NCI-H748 (cell line): ENCODE measurements at regions not wholly inside any gene's neighbourhood (a gene's known extent, or its start where the extent isn't known, plus 50 kb on each side); places are given as distances from the start of the nearest gene placed in this dataset.

Experiments
- DNase-seq: peaks from one replicate; lab custom pipeline; 2025; ENCODE audit not compliant: unreplicated experiment; lab: John Stamatoyannopoulos, UW

DNA sequence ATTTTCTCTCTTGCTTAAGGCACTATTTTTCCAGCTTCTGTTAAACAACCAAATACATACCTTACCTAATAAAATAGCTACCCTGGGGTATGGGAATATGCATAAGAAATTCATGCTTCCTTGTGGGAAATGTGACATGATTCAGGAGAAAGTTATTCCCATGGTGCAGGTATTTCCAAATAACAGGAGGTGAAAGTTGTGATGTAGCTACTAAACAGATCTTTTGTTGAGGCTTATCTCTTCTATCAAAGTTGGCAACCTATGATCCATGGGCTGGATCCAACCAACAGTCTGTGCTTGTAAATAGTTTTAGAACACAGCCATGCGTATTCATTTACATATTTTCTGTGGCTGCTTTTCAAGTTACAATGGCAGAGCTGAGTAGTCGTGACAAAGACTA is 177.8 kb upstream of the NBEA start:
- DNase-seq: no peak

DNA sequence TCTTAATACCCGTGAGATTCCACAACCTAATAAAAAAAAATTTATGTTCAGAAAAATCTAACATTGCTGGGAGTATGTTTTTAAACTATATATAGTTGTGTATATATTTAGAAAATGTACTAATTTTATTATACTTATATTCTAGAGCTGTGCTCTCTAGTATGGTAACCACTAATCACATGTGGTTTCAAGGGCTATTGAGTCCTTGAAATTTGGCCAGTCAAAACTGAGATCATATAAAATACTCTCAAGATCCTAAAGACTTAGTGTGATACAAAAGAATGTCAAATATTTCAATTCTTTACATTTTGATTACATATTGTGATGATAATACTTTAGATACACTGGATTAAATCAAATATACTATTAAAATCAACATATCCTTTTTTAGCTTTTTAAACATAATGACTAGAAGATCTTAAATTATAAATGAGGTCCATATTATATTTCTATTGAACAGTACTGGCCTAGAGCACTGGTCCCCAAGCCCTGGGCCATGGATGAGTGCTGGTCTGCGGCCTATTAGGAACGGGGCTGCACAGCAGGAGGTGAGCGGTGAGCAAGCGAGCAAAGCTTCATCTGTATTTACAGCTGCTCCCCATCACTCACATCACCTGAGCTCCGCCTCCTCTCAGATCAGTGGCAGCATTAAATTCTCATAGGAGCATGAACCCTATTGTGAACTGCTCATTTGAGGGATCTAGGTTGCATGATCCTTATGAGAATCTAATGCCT is 176.5 kb upstream of the NBEA start:
- DNase-seq: no peak

DNA sequence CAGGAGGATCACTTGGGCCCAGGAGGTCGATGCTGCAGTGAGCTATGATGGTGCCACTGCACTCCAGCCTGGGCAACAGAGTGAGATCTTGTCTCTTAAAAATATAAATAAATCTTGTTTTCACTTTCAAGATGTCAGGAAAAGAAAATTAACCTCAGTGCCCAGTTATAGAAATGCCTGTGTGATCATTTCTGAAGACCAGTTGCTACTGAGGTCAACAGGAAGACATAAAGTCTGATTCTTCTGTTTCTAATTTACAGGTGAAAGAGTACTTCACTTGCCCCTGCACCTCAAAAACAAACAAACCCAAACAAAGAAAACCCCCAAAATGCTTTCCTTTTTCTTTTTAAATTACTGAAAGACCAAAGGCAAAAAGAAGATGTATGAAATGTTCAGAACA is 174.3 kb upstream of the NBEA start:
- DNase-seq: no peak

DNA sequence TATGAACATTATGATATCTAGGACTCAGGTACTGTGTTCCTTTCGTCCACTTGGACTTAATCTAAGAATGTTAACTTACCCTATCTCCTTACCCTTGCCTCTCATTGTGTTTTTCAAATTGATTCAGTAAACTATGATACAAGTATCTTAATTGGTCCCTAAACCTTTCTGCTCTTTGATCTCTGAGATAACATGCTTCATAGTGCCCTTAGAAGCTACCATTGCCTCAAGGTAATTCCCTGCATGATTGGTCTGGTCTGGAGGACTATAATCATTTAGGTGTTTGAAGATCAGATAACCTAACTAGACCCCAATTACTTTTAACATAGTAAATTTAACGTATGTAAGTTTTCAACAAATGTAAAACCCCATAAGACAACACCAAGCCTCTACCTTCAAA is 169.9 kb upstream of the NBEA start:
- no peak for DNase-seq

DNA sequence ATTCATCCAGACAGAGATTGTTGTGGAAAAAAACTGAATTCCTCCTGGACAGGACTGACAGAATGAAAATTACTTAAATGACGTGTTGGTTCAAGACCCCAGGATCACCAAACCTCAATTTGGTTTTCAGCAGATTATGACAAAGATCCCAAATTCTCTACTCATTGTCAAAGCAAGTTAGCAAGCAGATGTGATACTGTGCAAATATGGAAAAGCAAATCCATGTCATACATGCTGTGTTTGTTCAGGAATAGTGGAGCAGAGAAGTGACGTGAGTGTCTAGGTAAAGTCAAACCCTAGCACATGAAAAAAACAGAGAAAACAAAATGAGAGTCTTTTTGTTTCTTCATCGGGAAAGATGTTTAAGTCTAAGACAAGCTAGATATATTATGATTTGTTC is 169.2 kb upstream of the NBEA start:
- peak; percentile 62 for DNase-seq

DNA sequence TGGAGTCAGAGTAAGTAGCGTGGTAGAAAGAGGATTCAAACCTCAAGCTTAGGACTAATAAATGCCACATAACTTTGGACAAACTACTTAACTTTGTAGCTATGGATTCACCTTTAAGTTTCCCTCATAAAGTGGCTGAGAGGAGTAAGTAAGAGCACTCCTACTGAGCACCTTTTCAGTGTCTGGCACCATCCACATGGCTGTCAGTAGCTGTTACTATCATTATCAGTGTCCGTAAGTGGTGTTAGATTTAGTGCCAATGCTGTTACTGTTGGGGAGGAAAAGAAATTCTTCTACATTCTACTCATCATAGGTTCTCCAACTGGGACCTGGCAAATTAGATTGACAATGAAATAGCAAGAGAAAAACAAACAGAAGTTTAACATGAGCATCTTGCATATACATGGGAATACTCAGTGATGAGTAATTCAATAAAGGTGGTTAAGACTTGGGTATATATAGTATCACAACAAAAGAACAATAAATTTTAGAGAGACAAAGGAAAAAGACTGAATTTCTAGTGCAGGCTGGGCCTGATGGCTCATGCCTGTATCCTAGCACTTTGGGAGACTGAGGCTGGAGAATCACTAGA is 165.6 kb upstream of the NBEA start:
- no peak for DNase-seq

DNA sequence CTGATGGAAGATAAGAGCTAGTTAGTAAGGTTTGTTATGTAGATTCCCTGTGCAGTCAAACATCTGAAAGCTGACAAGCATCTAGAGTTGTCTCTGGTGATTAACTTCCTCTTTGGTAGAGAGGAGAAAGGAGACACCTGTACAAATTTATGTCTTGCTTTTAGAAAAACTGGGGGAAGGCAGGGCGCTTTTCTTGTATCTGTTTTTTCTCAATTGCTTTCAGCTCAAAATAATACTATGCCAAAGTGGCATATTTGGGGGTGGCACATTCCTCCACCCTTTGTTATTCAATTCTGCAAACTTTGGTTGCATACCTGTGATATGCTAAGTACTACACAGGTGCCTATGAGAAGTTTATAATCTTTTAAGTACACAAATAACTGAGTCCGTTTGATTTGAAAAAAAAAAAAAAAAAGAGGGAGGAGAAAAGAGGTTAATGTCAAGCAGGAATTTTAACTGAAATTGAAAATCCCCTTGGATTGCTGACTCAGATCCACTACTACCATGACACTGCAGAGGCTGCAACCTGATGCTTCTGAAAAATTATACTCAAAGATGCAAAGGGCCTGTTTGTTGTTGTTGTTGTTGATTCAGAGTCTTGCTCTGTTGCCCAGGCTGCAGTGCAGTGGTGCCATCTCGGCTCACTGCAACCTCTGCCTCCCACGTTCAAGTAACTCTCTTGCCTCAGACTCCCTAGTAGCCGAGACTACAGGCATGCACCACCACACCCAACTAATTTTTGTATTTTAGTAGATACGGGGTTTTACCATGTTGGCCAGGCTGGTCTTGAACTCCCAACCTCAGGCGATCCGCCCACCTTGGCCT is 164.8 kb upstream of the NBEA start:
- DNase-seq: no peak

DNA sequence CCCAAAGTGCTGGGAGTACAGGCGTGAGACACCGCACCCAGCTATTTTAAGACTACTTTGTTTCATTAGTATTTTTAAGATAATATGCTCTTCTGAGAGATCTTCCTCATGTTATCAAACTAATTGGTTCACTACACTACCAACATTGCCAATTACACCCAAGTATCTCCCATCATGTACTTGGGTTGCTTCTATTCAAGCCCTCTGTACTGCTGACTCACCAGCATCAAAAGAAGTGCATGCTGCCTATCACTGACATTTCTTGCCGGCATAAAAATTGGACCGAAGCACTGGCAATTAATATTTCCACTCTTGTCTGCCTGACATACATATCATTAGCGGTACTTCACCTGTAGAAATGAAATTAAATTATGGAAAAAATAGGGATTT is 164.2 kb upstream of the NBEA start:
- DNase-seq: no peak

DNA sequence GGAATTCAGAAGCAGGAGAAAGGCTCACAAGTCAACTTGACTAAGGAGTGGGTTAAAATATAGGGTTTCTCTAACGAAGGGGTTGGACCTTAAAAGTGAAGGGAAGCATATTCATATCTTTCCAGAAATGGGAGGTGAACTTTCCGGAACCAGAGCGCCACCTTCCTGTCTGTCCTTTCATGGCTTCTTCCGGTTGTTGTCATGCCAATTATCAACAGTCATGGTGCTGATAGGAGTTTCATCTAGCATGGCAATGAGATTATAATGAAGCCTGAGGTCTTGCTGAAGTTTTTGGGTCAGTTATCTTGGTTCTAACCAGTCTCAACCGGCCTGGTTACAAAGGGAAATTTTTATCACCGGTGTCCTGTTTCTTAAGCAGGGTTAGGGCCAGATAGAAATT is 162.9 kb upstream of the NBEA start:
- peak; percentile 33 for DNase-seq

DNA sequence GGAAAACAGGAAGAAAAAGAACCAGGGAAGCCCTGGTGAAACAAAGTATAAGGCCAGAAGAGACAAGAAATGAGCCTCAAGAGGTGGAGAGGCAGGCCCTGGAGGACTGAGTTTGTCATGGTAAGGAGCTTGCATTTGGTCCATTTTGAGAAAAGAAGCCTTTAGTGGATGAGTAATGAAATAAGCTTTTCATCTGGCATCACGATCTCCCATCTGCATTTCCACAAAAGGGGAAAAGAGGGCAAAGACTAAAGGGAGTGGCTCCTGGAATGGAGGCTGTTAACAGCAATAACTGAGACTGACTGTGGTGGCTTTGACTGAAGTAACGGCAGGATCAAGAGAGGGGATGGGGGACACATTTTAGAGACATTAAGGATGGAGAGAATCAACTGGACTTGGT is 148.8 kb upstream of the NBEA start:
- no peak for DNase-seq

DNA sequence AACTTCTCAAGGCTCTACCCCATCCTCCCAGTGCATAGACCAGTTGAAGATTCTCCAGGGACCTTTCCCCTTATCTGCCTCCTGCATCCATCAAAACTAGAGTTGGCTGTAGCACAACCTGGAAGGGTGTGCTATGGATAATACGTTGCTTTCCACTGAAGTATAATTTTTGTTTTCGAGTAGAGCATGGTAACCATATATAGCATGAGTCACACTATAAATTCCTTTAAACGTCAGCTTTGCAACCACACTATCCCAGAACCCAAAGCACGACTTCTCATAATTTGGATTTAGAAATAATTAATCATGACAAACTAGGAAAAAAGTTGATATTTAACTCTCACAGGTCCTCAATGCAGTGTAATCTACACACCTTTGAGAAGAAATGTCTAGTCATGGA is 138.3 kb upstream of the NBEA start:
- no peak for DNase-seq

DNA sequence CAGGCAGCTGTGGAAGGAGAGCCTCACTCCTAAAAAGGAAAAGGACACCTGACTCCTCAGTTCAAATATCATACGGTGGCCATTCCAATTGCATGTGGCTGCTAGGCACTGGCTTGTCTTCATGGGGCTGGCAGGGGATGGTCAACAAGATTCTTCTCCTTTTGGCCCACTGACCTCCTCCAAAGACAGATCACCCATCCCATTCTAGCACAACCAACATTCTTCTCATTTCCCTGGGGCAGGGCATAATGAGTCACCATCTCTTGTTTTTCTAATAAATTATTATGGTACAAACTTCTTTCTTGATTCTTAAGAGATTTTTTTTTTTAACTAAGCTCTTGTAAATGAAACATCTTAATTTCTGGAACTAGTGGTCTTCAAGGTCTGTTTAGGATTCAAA is 136.7 kb upstream of the NBEA start:
- DNase-seq: no peak

DNA sequence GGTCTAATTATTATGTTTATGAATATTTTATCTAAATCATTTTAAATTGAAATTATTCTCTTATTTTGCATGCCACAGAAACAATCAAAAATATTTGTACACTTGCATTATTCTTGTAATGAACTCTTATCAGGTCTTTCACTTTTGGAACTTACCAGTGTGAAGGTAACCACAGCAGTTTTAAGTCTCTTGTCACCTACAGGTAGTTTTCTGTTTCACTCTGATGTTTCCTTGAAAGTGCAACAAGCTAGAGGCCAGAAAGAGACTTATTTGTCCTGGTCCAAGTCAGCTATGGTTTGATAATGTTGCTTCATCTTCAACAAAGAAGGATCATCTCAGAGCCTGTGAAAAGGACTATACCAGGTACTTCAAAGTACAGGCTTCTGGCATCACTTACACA is 133.4 kb upstream of the NBEA start:
- no peak for DNase-seq

DNA sequence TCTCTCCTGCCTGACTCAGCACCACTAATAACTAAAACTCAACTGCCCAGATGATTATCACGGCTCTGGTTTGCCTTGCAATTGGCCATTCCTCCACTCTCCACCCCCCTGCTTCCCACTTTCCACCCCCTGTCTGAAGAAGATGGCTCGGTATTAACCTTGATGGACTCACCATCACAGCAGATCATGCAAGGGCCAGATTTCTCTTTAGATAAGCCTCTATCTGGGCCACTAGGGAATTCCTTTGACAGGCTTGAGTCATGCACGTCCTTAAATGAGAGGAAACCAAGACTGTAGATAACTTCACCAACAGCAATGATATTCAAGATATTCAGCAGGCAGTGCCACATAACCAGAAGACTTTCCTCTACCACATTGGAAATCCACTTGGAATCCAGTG is 131.1 kb upstream of the NBEA start:
- DNase-seq: no peak

DNA sequence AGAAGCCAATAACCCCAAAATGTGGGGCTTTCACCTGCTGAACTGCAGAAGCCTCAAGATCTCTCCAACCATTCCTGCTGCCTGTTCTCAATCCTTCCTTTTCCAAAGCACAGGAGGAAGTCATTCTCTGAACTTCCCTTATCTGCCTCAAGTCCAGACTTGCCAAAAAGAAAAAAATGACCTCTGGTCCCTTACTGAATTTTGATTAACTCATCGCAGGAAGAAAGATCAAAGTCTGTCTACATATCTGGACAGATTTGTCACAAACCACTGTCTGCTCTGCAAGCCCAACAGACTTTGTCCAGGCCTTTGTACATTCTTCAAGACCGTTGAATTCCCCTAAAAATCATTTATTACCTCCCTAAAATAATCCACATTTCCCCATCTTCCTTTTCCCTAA is 126.5 kb upstream of the NBEA start:
- DNase-seq: no peak

DNA sequence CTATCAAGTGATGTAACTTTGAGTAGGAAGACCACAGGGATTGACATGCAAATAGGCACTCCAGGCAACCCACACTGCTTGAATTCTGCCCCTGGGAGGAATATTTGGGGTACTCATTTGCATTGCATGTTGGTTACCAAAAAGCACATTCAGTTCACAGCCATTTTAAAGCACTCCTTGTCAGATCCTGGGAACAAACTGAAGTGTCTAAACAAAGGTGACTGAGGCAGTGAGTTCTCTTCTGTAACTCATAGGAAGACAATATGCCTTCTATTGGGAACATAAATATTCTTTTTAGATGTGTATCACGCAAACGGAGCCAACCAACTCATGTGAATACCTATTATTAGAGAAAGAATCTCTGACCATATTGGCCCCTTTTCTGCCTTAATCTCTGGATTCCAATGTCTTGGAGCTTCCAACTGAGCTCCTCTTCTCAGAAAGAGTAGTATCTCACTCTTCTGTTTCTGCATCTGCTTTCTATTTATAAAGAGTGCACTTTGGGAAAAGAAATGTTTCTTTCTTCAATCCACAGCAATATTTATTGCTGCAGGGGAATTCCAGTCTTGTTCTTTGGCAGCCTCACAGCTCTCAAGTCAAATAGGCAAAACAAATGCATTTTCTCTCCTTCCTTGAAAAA is 125.7 kb upstream of the NBEA start:
- no peak for DNase-seq

DNA sequence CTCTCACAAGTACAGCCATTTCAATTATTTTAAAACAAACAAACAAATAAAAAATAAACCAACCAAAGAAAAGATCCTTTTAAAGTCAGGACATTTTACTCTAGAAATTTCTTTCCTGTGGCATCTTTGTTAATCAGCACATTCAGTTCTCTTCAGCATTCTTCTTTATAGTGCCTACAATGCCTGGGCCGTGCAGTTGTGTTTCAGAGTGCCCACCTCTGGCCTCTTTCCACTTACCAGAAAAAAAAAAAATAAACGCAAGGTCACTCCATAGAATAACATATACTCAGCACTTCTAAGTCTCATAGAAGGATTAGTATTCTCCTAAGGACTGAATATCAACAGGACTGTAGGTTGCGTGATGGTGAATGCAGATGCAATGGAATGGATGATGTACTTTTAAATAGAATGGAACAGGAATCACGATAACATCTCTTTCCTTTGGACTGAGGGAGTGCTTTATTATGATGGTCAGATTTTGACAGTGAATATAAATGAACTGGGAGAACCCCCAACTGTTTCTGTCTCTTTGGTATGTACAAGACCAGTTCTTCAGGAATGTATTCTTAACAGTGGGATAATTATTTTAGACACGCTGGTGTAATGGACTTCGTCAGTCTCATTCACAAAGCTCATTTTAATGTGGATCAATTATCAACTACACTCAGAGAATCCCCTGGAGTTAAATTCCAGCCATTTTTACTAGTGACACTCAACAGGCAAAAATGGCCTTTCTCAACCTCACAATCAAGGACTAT is 125.0 kb upstream of the NBEA start:
- DNase-seq: no peak

DNA sequence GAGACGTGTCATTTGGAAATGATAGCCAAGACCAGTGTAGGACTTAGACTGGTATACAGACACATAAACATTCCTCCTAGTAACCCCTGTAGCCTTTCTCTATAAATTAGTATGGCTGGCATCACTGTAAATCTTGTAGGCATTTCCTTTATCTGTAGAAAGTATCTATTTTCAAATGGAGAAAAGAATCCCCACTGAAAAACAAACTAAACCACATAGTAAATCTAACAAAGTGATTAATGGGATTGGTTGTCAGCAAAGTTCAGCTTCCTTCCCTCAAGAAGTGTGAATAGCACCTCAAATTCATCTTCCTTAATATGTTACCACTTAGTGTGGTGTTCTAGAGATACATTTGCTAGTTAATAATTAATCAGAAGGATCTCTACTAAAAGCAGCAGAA is 119.4 kb upstream of the NBEA start:
- no peak for DNase-seq

DNA sequence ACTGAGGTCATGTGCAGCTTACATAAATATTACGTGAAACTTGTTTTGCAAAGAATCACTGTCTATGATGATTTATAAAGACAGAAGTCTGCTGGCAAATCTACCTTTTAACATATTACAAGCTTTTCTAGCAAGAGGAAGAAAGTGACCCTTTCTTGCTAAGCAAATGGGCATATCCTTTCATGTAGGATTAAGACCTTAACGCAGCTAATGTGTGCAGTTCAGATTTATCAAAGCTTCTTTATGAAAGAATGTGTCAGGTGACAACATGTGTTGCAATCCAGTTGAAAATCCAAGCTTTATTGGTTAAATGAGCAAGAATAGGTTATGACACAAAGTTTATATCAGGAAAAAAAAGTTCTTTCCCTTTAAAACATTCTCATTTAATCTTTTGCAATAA is 115.6 kb upstream of the NBEA start:
- no peak for DNase-seq

DNA sequence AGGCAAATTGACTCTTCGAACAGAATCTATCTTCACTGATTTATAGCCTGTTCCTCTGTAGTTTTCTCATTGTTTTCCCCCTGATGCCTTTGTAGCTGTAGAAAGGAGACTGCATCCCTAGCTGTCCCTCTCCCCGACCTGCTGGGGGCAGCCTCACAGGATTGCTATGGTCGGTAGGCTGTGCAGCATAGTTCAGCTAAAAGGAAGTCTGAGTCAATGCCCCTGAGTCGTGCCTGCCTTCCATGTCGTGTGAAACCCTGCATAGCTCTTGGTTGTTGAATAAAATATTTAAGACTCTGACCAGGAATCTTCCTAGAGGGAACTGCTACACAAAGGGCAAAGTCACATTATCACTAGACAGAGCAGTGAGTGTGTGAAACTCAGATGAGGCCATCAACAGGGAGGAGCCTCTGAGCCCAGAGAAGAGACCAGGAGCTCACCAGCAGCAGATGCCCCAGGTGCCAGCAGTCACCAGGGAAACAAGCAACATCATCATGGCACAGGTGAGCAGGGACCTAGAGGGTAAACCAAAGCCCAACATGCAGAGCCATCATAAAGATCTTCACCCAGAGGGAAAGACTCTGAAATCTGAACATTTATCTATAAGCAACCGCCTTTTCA is 108.4 kb upstream of the NBEA start:
- DNase-seq: peak; percentile 21

DNA sequence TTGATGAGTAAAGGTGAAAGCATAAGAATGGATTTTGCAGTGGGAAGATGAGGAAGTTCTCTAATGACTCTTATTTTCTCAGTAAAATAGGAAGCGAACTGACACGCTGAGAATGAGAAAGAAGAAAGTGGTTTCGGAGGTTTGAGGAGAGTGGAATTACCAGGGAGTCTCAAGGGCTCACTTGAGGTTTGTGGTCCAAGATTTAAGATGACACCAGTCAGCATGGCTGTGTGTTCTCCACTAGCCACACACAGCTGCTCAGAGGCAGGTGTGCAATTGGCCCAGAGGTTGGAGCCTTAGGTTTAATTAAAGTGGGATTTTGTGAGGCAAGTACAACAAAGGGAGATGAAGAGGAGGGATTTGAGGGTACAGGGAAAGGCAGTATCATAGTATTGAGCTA is 99.6 kb upstream of the NBEA start:
- DNase-seq: no peak
